HepG2 (cell line): ENCODE measurements at regions not wholly inside any gene's neighbourhood (a gene's known extent, or its start where the extent isn't known, plus 50 kb on each side); places are given as distances from the start of the nearest gene placed in this dataset.

Experiments
- MAFF ChIP-seq: IDR thresholded peaks from 2 replicates; pipeline ENCODE4 v1.6.1; 2011; ENCODE audit warnings: low read depth, low read length, improper control_type of control experiment
- ZNF441 ChIP-seq: sonication (generic); formaldehyde crosslinking; IDR thresholded peaks from 2 replicates; pipeline ENCODE4 v1.7.0; 2021; ENCODE audit warnings: missing genetic modification reagents, borderline replicate concordance
- TF ChIP-seq, protein P1 (sequence below): sonication (generic); formaldehyde crosslinking; IDR thresholded peaks from 2 replicates; pipeline ENCODE4 v1.4.0; 2020; ENCODE audit warnings: missing genetic modification reagents; ENCODE audit errors: not compliant biosample characterization
- TF ChIP-seq, protein P2 (sequence below): sonication (generic); formaldehyde crosslinking; IDR thresholded peaks from 2 replicates; pipeline ENCODE4 v1.4.0; 2020; ENCODE audit warnings: mild to moderate bottlenecking, low read depth, missing genetic modification reagents
- TF ChIP-seq, protein P3 (sequence below): sonication (generic); formaldehyde crosslinking; IDR thresholded peaks from 2 replicates; pipeline ENCODE4 v1.5.0; 2020; ENCODE audit warnings: mild to moderate bottlenecking, missing genetic modification reagents
- TF ChIP-seq, protein P4 (sequence below): sonication (generic); formaldehyde crosslinking; IDR thresholded peaks from 2 replicates; pipeline ENCODE4 v1.9.0; 2021; ENCODE audit warnings: missing genetic modification reagents, borderline replicate concordance
- TF ChIP-seq, protein P5 (sequence below): sonication (generic); formaldehyde crosslinking; IDR thresholded peaks from 2 replicates; pipeline ENCODE4 v1.5.0; 2020; ENCODE audit warnings: missing genetic modification reagents, mild to moderate bottlenecking, borderline replicate concordance

DNA sequence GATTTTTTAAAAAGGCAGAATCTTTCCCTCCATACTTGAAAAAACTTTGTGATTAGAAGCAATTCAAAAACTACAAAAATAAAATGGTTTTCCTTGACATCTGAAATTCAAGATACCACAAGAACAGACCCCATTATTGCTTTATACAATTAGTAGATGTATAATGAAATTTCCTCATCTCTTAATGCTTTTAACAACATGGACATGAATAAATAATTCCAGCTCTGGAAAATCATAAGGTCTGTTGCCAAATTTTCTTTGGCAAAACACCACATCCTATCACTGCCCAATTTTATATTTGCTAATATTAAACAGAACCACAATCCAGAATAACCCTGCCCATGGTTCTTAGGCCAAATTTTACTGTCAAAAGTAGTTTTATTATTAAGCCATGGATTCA, 1543.6 kb upstream of the MIR17HG start (continued):
- TF ChIP-seq, protein P1, sequence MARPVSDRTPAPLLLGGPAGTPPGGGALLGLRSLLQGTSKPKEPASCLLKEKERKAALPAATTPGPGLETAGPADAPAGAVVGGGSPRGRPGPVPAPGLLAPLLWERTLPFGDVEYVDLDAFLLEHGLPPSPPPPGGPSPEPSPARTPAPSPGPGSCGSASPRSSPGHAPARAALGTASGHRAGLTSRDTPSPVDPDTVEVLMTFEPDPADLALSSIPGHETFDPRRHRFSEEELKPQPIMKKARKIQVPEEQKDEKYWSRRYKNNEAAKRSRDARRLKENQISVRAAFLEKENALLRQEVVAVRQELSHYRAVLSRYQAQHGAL (CRISPR knock-in tag): no peak
- TF ChIP-seq, protein P2, sequence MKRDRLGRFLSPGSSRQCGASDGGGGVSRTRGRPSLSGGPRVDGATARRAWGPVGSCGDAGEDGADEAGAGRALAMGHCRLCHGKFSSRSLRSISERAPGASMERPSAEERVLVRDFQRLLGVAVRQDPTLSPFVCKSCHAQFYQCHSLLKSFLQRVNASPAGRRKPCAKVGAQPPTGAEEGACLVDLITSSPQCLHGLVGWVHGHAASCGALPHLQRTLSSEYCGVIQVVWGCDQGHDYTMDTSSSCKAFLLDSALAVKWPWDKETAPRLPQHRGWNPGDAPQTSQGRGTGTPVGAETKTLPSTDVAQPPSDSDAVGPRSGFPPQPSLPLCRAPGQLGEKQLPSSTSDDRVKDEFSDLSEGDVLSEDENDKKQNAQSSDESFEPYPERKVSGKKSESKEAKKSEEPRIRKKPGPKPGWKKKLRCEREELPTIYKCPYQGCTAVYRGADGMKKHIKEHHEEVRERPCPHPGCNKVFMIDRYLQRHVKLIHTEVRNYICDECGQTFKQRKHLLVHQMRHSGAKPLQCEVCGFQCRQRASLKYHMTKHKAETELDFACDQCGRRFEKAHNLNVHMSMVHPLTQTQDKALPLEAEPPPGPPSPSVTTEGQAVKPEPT (CRISPR knock-in tag): no peak
- TF ChIP-seq, protein P3, sequence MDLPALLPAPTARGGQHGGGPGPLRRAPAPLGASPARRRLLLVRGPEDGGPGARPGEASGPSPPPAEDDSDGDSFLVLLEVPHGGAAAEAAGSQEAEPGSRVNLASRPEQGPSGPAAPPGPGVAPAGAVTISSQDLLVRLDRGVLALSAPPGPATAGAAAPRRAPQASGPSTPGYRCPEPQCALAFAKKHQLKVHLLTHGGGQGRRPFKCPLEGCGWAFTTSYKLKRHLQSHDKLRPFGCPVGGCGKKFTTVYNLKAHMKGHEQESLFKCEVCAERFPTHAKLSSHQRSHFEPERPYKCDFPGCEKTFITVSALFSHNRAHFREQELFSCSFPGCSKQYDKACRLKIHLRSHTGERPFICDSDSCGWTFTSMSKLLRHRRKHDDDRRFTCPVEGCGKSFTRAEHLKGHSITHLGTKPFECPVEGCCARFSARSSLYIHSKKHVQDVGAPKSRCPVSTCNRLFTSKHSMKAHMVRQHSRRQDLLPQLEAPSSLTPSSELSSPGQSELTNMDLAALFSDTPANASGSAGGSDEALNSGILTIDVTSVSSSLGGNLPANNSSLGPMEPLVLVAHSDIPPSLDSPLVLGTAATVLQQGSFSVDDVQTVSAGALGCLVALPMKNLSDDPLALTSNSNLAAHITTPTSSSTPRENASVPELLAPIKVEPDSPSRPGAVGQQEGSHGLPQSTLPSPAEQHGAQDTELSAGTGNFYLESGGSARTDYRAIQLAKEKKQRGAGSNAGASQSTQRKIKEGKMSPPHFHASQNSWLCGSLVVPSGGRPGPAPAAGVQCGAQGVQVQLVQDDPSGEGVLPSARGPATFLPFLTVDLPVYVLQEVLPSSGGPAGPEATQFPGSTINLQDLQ (CRISPR knock-in tag): no peak
- TF ChIP-seq MAFF (no peak), ZNF441 (no peak)
- TF ChIP-seq, protein P4, sequence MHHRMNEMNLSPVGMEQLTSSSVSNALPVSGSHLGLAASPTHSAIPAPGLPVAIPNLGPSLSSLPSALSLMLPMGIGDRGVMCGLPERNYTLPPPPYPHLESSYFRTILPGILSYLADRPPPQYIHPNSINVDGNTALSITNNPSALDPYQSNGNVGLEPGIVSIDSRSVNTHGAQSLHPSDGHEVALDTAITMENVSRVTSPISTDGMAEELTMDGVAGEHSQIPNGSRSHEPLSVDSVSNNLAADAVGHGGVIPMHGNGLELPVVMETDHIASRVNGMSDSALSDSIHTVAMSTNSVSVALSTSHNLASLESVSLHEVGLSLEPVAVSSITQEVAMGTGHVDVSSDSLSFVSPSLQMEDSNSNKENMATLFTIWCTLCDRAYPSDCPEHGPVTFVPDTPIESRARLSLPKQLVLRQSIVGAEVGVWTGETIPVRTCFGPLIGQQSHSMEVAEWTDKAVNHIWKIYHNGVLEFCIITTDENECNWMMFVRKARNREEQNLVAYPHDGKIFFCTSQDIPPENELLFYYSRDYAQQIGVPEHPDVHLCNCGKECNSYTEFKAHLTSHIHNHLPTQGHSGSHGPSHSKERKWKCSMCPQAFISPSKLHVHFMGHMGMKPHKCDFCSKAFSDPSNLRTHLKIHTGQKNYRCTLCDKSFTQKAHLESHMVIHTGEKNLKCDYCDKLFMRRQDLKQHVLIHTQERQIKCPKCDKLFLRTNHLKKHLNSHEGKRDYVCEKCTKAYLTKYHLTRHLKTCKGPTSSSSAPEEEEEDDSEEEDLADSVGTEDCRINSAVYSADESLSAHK (CRISPR knock-in tag): no peak
- TF ChIP-seq, protein P5, sequence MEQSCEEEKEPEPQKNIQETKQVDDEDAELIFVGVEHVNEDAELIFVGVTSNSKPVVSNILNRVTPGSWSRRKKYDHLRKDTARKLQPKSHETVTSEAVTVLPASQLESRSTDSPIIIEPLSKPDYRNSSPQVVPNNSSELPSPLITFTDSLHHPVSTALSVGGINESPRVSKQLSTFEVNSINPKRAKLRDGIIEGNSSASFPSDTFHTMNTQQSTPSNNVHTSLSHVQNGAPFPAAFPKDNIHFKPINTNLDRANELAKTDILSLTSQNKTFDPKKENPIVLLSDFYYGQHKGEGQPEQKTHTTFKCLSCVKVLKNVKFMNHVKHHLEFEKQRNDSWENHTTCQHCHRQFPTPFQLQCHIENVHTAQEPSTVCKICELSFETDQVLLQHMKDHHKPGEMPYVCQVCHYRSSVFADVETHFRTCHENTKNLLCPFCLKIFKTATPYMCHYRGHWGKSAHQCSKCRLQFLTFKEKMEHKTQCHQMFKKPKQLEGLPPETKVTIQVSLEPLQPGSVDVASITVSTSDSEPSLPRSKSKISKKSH (CRISPR knock-in tag): no peak
